Medulla oblongata (tissue), 1 donor: ENCODE measurements at regions not wholly inside any gene's neighbourhood (a gene's known extent, or its start where the extent isn't known, plus 50 kb on each side); places are given as distances from the start of the nearest gene placed in this dataset.
"Not testable (repeated sequence)": the region's sequence is repeated elsewhere in the genome, so short reads cannot be mapped to it uniquely, and the experiment has no call there.

Experiments
- DNase-seq: peaks from one replicate; pipeline ENCODE4 v3.0.0-alpha.2; 2015; ENCODE audit errors: extremely low spot score

DNA sequence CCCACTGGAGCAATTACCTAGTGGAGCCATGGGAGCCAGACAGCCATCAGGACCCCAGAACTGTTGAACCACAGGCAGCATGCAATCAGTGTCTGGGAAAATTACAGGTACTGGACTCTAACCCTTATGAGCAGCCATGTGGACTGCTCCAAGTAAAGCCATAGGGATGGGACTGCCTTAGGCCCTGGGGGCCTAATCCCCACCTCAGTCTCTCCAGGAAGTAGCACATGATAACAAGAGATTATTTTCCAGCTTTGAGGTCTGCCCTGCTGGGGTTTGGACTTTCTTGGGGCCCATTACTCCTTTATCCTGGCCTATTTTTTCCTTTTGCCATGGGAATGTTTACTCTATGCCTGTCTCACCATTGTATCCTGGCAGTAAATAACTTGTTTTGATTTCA lies 226.8 kb downstream of the AEBP2 start:
- no peak for DNase-seq

DNA sequence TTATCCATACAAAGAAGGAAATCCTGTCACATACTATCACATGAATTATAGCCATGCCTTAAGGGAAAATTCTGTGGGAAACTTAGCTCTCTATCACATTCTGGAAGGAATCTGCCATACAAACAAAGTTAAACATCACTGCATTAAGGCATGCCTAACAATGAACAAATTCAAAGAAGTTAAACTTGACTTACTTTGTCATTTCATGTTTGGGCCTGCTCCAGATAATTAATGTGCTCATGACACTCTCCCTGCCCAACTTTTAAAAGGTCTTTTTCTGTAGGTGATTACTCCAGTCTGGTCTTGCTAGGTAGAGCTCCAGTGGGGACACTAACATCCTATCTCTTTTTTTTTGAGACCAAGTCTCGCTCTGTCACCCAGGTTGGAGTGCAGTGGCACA lies 230.5 kb downstream of the AEBP2 start:
- no peak for DNase-seq

DNA sequence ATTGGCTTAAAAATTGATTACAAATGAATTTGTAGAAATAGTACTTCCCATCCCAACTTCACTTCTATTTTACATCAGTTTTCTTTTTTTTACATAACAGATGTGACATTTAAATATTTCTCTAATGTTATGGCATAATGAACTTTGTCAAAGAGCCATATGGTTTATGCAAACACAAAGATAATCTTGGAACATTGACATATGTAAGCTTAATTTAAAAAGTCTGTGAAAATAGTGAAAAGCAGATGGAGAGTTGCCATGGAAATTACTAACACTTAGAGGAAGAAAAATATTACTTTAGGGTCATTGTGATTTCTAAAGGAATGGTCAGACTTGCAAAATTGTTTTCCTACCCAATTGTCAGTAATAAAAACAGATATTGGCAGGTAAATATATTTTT lies 232.4 kb downstream of the AEBP2 start:
- DNase-seq, result no peak

DNA sequence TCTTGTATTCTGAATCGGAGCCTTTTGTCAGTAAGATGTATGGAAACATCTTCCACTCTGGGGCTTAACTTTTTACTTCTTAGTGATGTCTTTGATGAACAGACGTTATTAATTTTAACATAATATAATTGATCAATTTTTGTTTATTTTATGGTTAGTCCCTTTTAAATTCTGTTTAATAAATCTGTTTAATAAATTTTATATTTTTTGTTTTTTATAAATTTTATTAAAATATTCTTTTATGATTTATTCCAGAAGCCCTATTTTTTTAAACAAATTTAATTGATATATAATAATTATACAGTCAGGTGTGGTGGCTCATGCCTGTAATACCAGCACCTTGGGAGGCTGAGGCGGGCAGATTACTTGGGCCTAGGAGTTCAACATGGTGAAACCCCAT lies 235.1 kb downstream of the AEBP2 start:
- no peak for DNase-seq

DNA sequence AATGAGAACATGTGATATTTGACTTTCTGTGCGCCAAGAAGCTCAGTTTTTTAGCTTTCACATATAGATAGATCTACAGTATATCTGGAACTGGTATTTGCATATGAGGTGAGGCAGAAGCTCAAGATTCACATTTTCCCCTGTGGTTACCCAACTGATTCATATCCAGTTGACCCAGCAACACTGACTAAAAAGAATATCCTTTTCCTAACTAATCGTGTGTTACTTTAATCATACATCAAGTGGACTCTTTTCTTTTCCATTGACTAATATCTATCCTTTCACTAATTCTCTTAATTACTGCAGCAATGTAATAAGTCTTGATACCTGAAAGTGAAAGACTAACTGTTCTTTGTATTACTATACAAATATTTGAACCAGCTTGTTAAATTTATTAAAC lies 236.1 kb downstream of the AEBP2 start:
- DNase-seq, result no peak

DNA sequence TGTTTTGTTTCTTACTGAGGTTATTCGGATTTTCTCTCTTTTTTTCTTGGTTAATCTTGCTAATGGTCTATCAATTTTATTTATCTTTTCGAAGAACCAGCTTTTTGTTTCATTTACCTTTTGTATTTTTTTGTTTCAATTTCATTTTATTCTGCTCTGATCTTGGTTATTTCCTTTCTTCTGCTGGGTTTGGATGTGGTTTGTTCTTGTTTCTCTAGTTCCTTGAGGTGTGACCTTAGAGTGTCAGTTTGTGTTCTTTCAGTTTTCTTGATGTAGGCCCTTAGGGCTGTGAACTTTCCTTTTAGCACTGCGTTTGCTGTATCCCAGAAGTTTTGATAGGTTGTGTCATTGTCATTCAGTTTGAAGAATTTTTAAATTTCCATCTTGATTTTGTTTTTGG lies 239.2 kb downstream of the AEBP2 start:
- not testable (repeated sequence) for DNase-seq

DNA sequence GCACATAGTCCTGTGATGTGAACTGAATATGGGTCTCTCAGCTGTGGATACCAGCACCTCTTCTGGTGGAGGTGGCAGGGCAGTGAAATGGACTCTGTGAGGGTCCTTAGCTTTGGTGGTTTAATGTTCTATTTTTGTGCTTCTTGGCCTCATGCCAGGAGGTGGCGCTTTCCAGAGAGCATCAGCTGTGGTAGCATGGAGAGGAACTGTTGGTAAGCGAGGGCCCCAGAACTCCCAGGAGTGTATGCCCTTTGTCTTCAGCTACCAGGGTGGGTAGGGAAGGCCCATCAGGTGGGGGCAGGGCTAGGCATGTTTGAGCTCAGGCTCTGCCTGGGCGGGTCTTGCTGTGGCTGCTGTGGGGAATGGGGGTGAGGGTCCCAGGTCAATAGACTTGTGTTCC lies 241.7 kb downstream of the AEBP2 start:
- DNase-seq, result no peak

DNA sequence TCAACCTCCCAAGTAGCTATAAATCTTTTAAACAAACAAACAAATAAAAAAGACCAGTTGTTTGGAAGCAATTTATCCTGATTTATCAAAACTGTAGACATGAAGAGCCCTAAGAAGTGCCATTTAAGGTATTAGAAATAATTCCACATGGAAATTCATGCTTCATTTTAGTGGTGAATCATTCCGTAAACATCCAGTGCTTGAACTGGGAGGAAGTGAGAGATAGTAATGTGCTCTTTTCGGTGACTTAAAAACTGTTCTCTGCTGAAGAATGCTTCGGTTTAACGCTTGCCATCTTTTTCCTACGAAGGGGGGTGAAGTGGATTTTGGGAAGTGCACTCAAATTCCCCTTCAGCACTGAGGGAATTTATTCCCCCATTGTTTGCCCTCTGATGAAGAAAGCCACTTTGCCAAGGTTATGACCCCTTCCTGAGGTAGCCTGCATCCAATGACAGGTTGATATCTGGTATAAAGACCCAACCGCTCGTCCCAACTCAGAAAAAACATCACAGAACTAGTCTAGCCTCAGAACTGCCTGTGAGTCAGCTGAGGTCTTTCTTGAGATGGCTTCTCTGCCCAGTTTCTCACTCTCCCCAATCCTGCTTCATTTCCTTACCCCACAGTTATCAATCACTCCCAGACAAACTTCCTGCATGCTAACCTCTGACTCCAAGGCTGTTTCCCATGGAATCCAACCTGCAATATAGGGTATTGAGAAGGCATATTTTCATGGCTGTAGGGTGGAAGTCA lies 244.1 kb downstream of the AEBP2 start:
- DNase-seq, result no peak

DNA sequence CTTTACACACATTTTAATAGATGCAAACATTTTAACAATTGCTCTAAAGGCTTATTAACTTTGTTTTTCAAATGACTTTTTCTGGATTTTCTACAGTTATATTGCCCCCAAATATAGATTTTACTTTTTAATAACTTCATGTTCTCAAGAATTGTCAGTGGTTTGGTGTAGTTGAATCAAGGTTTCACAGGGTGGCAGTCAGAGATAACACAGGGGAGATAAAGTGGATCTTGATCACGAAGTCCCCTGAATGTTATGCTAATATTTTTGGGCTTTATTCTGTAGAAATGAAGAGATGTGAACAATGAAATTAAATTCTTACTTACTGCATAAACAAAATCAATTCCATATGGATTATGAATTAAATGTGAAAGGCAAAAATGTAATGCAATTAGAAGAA lies 248.1 kb downstream of the AEBP2 start:
- DNase-seq, result no peak

DNA sequence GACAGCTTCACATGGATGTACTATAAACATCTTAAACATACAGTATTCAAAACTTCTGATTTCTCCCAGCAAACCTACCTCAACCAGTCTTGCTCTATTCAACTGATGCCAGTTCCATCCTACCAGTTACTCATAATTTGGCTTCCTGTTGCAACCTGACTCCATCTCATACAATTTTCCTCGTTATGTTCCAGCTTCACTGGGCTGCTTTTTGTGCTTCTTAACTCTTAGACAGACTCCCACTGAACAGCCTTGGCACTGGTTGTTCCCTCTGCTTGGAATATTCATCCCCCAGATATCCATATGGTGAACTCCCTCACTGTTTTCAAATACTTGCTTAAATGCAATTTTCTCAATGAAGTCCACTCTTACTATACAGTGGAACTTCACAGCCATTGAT lies 249.2 kb downstream of the AEBP2 start:
- no peak for DNase-seq

DNA sequence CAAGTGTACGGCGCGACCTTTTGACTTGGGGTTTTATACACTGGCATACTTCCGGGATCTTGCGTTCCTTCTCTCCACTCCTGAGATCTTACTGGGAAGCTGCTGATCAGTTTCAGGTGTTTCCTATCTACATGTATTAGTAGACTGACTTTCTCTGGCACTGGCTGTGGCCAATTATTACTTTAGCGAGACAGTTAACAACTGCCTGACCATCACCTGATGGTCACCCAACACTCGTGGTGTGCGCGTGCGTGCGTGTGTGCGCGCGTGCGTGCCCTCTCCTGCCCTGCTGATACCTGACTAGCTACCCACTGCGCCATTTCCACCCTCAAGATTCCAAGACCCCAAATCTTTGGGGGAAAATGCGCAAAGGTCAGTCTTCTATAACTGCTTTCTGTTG lies 249.9 kb downstream of the AEBP2 start:
- DNase-seq, result no peak

DNA sequence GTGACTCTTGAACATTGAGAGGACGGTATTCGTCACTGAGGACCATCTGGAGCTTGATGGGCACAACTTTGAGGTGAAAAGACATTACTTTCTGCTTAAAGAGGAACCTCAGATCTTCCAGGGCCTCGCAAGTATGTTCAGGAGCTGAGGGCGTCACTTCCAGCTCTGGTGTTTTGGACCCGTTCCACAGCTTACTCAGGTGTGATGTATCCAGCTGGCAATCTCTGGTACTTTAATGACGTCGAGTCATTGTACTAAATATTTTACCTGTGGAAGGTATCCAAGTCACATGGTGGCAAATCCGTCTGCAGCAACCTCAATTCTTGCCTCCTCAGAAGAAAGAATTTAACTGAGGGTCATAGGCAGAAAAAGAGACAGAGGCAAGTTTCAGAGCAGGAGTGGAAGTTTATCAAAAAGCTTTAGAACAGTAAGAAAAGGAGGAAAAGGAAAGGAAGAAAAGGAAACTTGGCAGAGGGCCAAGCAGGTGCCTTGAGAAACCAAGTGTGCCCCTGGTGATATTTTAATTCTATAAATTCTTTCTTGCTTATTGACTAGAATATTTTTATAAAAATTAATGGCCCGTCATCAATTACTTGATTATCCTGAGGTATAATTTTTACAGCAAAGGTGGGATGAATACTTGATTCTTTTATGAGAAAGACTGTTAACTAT lies 250.6 kb downstream of the AEBP2 start:
- DNase-seq, result no peak

DNA sequence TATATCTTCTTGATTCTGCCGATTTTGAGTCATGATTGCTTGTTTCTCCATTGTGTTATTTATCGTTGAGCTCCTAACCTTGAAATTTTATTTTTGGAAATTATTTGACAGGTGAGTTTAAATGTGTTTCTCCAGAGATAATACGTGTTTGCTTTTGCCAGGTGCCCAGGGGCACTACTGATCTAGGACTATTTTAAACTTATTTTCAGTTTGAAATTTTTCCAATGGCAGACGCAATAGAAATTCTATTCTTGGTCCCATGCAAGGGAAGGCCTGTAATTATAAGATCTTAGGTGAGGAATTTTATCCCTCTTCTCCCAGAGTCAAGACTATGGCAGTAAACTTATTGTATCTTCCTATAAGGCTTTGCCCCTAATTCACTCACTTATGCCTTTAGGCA lies 252.8 kb downstream of the AEBP2 start:
- no peak for DNase-seq

DNA sequence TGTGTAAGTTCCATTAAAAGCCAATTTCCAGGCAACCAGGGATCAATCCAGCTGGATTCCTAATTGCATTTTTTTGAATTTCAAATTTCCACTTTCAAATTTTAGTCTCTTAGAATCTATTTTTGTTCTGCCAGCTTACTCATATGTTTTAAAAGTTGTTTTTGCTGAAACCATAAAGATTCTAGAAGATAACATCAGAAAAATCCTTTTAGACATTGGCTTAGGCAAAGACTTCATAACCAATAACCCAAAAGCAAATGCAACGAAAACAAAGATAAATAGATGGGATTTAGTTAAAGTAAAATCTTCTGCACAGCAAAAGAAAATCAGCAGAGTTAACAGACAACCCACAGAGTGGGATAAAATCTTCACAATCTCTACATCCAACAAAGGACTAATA lies 253.3 kb downstream of the AEBP2 start:
- no peak for DNase-seq

DNA sequence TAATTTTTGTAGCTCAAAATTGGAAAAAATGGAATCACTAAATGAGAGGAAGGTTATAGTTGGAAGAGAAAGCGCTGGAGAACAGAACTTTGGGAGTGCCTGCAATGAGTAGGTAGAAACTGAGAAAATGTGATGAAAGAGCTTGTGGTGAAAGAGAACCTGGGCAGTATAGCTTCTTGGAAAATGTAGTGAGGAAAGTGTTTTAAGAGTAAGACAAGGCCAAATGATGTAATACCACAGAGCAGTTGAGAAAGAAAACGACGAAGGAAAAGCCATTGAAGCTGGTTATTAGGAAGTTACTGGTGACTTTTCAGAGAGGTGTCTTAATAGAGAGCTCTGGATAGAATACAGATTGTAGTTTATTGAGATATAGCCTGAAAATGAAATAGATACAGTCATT lies 255.3 kb downstream of the AEBP2 start:
- DNase-seq, result no peak

DNA sequence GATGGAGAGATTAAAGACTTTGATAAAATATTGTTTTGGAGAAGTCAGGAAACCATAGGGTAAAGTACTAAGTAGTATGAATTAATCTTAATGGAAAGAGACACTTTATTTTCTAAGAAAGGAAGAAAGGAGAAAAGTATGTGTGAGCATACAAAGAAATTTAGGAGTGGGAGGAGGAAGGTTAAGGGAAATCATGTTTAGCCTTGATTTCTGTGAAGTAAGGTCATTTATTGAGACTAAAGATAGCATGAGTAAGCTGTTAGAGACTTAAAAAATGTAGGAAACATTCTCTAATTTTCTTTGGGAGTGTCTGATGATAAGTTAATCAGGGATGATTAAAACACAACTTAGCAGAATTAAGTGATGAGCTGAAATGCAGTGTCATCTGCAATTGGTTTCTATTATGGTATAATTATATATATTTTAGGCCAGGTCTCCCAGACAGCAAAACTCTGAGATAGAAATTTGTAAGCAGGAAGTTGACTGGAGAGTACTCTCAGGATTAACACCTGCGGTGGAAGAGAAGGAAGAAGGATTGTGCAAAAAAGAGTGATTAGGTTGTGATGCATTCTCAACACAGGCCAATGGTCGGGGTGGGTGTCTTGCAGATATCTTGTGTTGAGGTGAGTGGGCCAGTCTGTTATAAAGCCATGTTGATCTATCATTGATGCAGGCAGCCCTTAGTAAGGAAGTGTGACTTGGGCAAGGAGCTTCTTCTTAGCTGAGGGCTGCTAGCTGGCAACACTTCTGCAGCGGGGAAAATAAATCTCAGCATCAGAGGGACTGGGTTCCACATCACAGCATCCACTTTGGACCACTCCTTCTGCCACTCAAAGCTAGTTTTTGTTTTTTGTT lies 256.2 kb downstream of the AEBP2 start:
- DNase-seq, result no peak

DNA sequence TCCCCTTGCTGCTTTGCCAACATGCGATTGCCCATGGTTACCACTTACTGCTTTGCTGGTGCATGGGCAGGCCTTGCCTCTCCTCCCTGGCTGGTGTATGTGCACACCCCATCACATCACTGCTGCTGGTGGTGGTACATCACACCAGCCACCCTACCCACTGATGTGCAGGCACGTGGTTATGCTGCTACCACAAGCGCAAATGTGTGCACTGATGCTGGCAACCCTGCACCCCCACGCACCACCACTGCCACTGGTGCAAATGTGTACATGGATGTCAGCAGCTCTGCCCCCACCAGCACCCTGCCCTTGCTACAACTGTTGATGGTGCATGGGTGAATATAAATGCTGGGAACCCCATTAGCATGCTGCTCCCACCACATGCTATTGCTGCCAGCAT lies 261.7 kb downstream of the AEBP2 start:
- no peak for DNase-seq

DNA sequence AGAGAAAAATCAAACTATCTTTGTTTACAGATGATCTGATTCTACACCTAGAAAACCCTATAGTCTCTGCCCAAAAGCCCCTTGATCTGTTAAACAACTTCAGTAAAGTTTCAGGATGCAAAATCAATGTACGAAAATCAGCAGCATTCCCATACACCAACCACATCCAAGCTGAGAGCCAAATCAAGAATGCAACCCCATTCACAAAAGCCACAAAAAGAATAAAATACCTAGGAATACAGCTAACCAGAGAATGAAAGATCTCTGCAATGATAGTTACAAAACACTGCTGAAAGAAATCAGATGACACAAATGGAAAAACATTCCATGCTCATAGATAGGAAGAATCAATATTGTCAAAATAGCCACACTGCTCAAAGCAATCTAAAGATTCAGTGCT lies 265.7 kb downstream of the AEBP2 start:
- DNase-seq, result no peak

DNA sequence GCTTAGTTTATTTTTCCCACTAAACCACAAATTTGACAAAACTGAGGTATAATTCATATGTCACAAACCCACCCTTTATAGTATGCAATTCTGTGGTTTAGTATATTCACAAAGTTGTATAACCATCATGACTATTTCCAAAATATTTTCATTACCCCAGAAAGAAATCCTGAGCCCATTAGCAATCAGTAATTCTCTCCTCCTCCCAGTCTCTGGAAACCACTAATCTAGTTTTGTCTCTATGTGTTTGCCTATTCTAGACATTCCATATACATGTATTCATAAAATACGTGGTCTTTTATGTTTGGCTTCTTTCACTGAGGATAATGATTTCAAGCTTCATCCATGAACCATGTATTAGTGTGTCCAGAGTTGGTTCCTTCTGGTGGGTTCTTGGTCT lies 267.6 kb downstream of the AEBP2 start:
- DNase-seq, result no peak

DNA sequence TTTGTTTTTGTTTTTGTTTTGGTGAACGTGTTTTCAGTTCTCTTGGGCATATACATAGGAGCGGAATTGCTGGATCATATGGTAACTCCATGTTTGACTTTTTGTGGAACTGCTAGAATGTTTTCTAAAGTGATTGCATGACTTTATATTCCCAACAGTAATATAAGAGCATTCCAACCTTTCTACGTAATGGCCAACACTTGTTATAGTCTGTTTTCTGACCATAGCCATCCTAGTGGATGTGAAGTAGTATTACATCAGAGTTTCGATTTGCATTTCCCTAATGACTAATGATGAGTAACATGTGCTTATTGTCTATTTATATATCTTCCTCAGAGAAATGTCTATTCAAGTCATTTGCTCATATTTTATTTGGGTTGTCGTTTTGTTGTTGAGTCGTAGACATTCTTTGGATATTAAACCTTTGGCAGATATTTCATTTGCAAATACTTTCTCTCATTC lies 268.7 kb downstream of the AEBP2 start:
- no peak for DNase-seq

DNA sequence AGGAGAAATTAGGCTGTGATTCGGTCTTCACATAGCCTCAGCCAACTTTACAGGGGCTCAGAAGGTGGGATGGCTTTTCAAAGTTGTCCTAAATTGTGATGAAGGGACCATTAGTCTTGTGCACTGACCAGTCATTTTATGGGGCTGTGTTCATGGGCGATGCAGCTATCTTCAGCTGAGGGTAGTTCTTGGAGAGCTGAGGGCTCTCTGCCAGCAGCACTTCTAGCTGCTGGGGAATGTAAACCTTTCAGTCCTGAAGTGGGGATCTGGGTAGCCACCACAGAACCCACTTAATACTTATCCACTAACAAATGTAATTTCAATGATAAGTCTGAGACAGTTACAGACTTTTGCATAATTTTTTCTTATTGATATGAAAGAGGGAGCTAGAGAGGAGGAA lies 270.6 kb downstream of the AEBP2 start:
- no peak for DNase-seq
